H9 (cell line): ENCODE measurements at regions not wholly inside any gene's neighbourhood (a gene's known extent, or its start where the extent isn't known, plus 50 kb on each side); places are given as distances from the start of the nearest gene placed in this dataset.

Experiments
- DNase-seq: peaks from one replicate; pipeline ENCODE4 v3.0.0-alpha.2; 2017
- H2AFZ ChIP-seq: one replicate; pipeline ENCODE4 v1.6.1; 2013; ENCODE audit warnings: mild to moderate bottlenecking, low read length, control low read depth, moderate library complexity
- H2AK5ac ChIP-seq: 2 replicates; pipeline ENCODE4 v1.6.1; 2013; ENCODE audit warnings: low read length, control low read depth, mixed read lengths; ENCODE audit not compliant: insufficient read length
- H2BK120ac ChIP-seq: one replicate; pipeline ENCODE4 v1.6.1; 2013; ENCODE audit warnings: low read depth, mild to moderate bottlenecking, low read length, control low read depth, inconsistent platforms; ENCODE audit not compliant: poor library complexity, severe bottlenecking
- H2BK12ac ChIP-seq: 2 replicates; pipeline ENCODE4 v1.6.1; 2013; ENCODE audit warnings: low read length, control low read depth, mixed read lengths, low read depth; ENCODE audit not compliant: insufficient read length
- H2BK15ac ChIP-seq: 2 replicates; pipeline ENCODE4 v1.6.1; 2013; ENCODE audit warnings: low read depth, low read length, control low read depth
- H2BK20ac ChIP-seq: one replicate; pipeline ENCODE4 v1.6.1; 2013; ENCODE audit warnings: low read depth, mild to moderate bottlenecking, low read length, control low read depth, inconsistent platforms; ENCODE audit not compliant: poor library complexity, severe bottlenecking
- H2BK5ac ChIP-seq: 2 replicates; pipeline ENCODE4 v1.6.1; 2013; ENCODE audit warnings: low read length, control low read depth, mixed read lengths; ENCODE audit not compliant: insufficient read length
- H3K14ac ChIP-seq: 2 replicates; pipeline ENCODE4 v1.6.1; 2013; ENCODE audit warnings: low read length, control low read depth; ENCODE audit not compliant: insufficient read depth
- H3K18ac ChIP-seq: 2 replicates; pipeline ENCODE4 v1.6.1; 2013; ENCODE audit warnings: low read depth, mild to moderate bottlenecking, mixed read lengths, low read length, control low read depth; ENCODE audit not compliant: insufficient read length
- H3K23ac ChIP-seq: 2 replicates; pipeline ENCODE4 v1.6.1; 2013; ENCODE audit warnings: low read length, control low read depth, mixed read lengths, low read depth; ENCODE audit not compliant: insufficient read length
- H3K23me2 ChIP-seq: 2 replicates; pipeline ENCODE4 v1.6.1; 2013; ENCODE audit warnings: low read depth, mild to moderate bottlenecking, mixed read lengths, low read length, control low read depth; ENCODE audit not compliant: insufficient read length, poor library complexity, severe bottlenecking
- H3K27ac ChIP-seq: 2 replicates; pipeline ENCODE4 v1.5.1; 2013; ENCODE audit warnings: low read length, control low read depth, mixed read lengths, low read depth; ENCODE audit not compliant: insufficient read length
- H3K27me3 ChIP-seq: 2 replicates; pipeline ENCODE4 v1.6.1; 2013; ENCODE audit warnings: low read length, control low read depth, inconsistent platforms; ENCODE audit not compliant: insufficient read depth
- H3K4ac ChIP-seq: 2 replicates; pipeline ENCODE4 v1.6.1; 2013; ENCODE audit warnings: low read depth, mild to moderate bottlenecking, control low read depth, inconsistent platforms, low read length, moderate library complexity
- H3K4me1 ChIP-seq: 2 replicates; pipeline ENCODE4 v1.6.1; 2013; ENCODE audit warnings: low read length, control low read depth, inconsistent platforms; ENCODE audit not compliant: insufficient read depth
- H3K4me2 ChIP-seq: 2 replicates; pipeline ENCODE4 v1.6.1; 2013; ENCODE audit warnings: low read length, control low read depth, mixed read lengths; ENCODE audit not compliant: insufficient read length, insufficient read depth
- H3K56ac ChIP-seq: 2 replicates; pipeline ENCODE4 v1.6.1; 2013; ENCODE audit warnings: low read depth, mild to moderate bottlenecking, mixed read lengths, low read length, control low read depth; ENCODE audit not compliant: insufficient read length
- H3K79me1 ChIP-seq: 2 replicates; pipeline ENCODE4 v1.6.1; 2013; ENCODE audit warnings: low read depth, mild to moderate bottlenecking, moderate library complexity, low read length, control low read depth, inconsistent platforms; ENCODE audit not compliant: insufficient read depth, poor library complexity, severe bottlenecking
- H3K79me2 ChIP-seq: 2 replicates; pipeline ENCODE4 v1.6.1; 2013; ENCODE audit warnings: low read length, control low read depth, inconsistent platforms; ENCODE audit not compliant: insufficient read depth
- H3K9ac ChIP-seq: 2 replicates; pipeline ENCODE4 v1.6.1; 2013; ENCODE audit warnings: low read length, control low read depth, mixed read lengths; ENCODE audit not compliant: insufficient read length; ENCODE audit errors: extremely low read depth
- H3K9me3 ChIP-seq: one replicate; pipeline ENCODE4 v1.6.1; 2013; ENCODE audit warnings: low read depth, low read length, inconsistent platforms; ENCODE audit not compliant: control insufficient read depth
- H3T11ph ChIP-seq: one replicate; pipeline ENCODE4 v1.6.1; 2013; ENCODE audit warnings: mild to moderate bottlenecking, low read length, control low read depth, inconsistent platforms
- H4K20me1 ChIP-seq: one replicate; pipeline ENCODE4 v1.6.1; 2013; ENCODE audit not compliant: control insufficient read depth, insufficient read length, insufficient read depth
- H4K5ac ChIP-seq: 2 replicates; pipeline ENCODE4 v1.6.1; 2013; ENCODE audit warnings: low read depth, mild to moderate bottlenecking, mixed read lengths, low read length, control low read depth; ENCODE audit not compliant: insufficient read length
- H4K8ac ChIP-seq: replicated peaks from 2 replicates; pipeline ENCODE4 v1.6.1; 2013; ENCODE audit warnings: low read length, control low read depth, mixed read lengths, low read depth; ENCODE audit not compliant: insufficient read length
- H4K91ac ChIP-seq: 2 replicates; pipeline ENCODE4 v1.6.1; 2013; ENCODE audit warnings: low read depth, mild to moderate bottlenecking, moderate library complexity, mixed read lengths, low read length, control low read depth; ENCODE audit not compliant: insufficient read length
- H3K27ac Mint-ChIP-seq, 3 experiments: 2 replicates in 2 of 3; 3 replicates in 1 of 3; pipeline ENCODE4 v1.8.0; 2020 to 2021; ENCODE audit warnings: mixed read lengths in 3 of 3, mild to moderate bottlenecking in 1 of 3, moderate library complexity in 1 of 3
- H3K27me3 Mint-ChIP-seq: 2 replicates; pipeline ENCODE4 v1.8.0; 2021; ENCODE audit warnings: low read depth, mild to moderate bottlenecking, moderate library complexity, mixed read lengths
- H3K36me3 Mint-ChIP-seq, 3 experiments: 2 replicates in 2 of 3; 3 replicates in 1 of 3; pipeline ENCODE4 v1.8.0; 2020 to 2021; ENCODE audit warnings: low read depth in 3 of 3, mixed read lengths in 3 of 3; ENCODE audit not compliant: insufficient read depth in 1 of 3
- H3K4me1 Mint-ChIP-seq, 2 experiments: 2 replicates each; pipeline ENCODE4 v1.8.0; 2020; ENCODE audit warnings: mixed read lengths in 2 of 2
- H3K4me3 Mint-ChIP-seq, 2 experiments: 2 replicates in 1 of 2; 3 replicates in 1 of 2; pipeline ENCODE4 v1.8.0; 2020 to 2021; ENCODE audit warnings: mild to moderate bottlenecking in 2 of 2, mixed read lengths in 2 of 2, moderate library complexity in 1 of 2
- H3K9me3 Mint-ChIP-seq, 2 experiments: 2 replicates in 1 of 2; 3 replicates in 1 of 2; pipeline ENCODE4 v1.8.0; 2020; ENCODE audit warnings: mild to moderate bottlenecking in 2 of 2, mixed read lengths in 2 of 2, moderate library complexity in 1 of 2
- TF ChIP-seq, protein P1 (sequence below): fragments of 200-600 bp; sonication (generic); conservative IDR thresholded peaks from 3 replicates; pipeline ENCODE4 v1.8.0; 2021; ENCODE audit warnings: antibody characterized with exemption, mild to moderate bottlenecking

DNA sequence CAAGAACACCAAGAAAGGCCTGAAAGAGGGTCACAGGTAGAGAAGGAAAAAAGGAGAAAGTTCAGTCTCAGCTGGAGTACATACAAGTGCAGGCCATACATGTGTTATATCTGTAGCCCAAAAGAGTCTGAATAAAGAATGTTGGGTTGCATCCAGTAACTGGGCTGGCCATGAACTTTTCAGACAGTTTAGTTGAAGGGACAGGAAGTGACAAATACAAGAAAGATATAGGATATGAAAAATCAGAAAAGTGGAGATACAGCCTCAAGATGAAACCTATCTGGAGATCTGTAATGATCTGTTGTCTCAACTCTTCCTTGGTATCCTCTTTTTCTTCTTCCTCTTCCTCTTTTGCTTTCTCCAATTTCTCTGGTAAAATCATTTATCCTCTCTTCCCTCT is 671.7 kb downstream of the MECOM start:
- no peak overlapping the region for H4K91ac ChIP-seq
- H3K14ac ChIP-seq = no peak overlapping the region
- no peak overlapping the region for H3K27ac ChIP-seq
- no peak overlapping the region for H2BK15ac ChIP-seq
- Mint-ChIP-seq H3K27ac (no peak overlapping the region), H3K9me3 (no peaks in the 10 kb centered on the region), H3K4me1 (peaks cover 6 to 10% of the 10 kb centered on the region in 2 experiments), H3K36me3 (no peaks in the 10 kb centered on the region), H3K27me3 (no peaks in the 10 kb centered on the region), H3K4me3 (no peak overlapping the region)
- no peak overlapping the region for H3T11ph ChIP-seq
- H3K4me1 ChIP-seq = no peaks in the 10 kb centered on the region
- H2BK12ac ChIP-seq = no peak overlapping the region
- H2AFZ ChIP-seq = no peak overlapping the region
- no peak overlapping the region for H3K18ac ChIP-seq
- DNase-seq = no peak
- no peak overlapping the region for H2BK120ac ChIP-seq
- TF ChIP-seq, protein P1, sequence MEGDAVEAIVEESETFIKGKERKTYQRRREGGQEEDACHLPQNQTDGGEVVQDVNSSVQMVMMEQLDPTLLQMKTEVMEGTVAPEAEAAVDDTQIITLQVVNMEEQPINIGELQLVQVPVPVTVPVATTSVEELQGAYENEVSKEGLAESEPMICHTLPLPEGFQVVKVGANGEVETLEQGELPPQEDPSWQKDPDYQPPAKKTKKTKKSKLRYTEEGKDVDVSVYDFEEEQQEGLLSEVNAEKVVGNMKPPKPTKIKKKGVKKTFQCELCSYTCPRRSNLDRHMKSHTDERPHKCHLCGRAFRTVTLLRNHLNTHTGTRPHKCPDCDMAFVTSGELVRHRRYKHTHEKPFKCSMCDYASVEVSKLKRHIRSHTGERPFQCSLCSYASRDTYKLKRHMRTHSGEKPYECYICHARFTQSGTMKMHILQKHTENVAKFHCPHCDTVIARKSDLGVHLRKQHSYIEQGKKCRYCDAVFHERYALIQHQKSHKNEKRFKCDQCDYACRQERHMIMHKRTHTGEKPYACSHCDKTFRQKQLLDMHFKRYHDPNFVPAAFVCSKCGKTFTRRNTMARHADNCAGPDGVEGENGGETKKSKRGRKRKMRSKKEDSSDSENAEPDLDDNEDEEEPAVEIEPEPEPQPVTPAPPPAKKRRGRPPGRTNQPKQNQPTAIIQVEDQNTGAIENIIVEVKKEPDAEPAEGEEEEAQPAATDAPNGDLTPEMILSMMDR = no peak
- H2BK20ac ChIP-seq = no peak overlapping the region
- H4K20me1 ChIP-seq = no peaks in the 10 kb centered on the region
- H3K79me1 ChIP-seq = no peaks in the 10 kb centered on the region
- no peak overlapping the region for H3K4me2 ChIP-seq
- no peak overlapping the region for H2BK5ac ChIP-seq
- H3K9me3 ChIP-seq = no peaks in the 10 kb centered on the region
- no peak overlapping the region for H2AK5ac ChIP-seq
- no peaks in the 10 kb centered on the region for H3K79me2 ChIP-seq
- no peak overlapping the region for H3K56ac ChIP-seq
- no peak overlapping the region for H3K23ac ChIP-seq
- no peak overlapping the region for H3K4ac ChIP-seq
- no peak overlapping the region for H4K8ac ChIP-seq
- H3K9ac ChIP-seq = no peak overlapping the region
- no peaks in the 10 kb centered on the region for H3K27me3 ChIP-seq
- H3K23me2 ChIP-seq = no peaks in the 10 kb centered on the region
- no peak overlapping the region for H4K5ac ChIP-seq
